ENCODE measurements at regions not wholly inside any gene's neighbourhood (a gene's known extent, or its start where the extent isn't known, plus 50 kb on each side); places are given as distances from the start of the nearest gene placed in this dataset.

GRCh38 chr18:76547296-76547695 lies 52.3 kb upstream of the ZNF516 start:
- DNase-seq (ENCODE audit: low read depth, low spot score) = no peak

DNA sequence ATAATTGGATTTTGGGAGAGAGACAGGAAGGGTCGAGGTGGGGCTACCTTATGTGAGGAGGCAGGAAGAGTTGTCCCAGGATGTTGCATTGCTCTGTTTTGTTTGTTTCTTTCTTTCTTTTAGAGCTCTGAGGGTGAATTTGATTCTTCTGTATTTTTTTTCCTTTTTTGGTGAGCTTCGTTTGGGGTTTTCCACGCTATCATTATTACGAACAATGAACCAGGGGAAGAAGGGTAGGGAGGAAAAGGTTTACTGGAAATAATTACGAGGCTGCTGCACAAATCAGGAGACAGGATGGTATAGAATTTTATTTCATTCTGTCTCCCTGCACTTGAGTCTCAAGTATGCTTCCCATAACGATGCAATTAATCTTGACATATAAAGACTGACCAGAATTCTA lies 51.4 kb upstream of the ZNF516 start:
- DNase-seq (ENCODE audit: low read depth, low spot score) = no peak

- DNase-seq (ENCODE audit: low read depth, low spot score) = no peak
Observed at GRCh38 chr18:76546088-76546435, 51.0 kb upstream of the ZNF516 start.

DNA sequence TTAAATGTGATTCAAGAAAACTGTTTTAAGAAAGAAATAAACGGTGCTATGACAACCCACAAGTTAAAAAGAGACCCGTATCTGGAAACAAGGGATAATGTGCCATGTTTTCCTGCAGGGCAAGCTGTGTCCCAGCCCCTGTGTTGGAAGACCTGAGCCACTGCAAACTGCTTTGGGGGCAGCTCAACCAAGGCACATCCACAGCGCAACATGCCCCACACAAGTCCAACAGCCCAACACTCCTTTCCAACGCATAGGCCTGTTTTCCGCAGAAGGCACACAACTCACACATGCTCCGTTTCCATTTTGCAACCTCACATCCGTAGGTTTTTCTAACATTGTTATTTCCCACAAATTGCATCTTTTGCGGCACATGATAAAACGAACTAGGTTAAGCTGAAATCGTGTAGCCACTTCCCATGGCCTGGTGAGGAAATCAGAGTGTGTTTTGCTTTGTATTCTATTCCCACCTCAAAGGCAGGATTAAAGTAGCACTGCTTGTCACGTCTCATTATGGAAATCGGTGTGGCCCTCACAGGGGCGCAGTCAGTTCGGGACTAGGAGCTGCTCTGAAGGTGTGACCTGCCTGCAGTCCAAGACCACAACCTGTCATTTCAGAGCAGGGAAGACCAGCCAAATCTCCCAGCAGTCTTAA lies 50.5 kb upstream of the ZNF516 start:
- DNase-seq (ENCODE audit: low read depth, low spot score) = no peak

DNA sequence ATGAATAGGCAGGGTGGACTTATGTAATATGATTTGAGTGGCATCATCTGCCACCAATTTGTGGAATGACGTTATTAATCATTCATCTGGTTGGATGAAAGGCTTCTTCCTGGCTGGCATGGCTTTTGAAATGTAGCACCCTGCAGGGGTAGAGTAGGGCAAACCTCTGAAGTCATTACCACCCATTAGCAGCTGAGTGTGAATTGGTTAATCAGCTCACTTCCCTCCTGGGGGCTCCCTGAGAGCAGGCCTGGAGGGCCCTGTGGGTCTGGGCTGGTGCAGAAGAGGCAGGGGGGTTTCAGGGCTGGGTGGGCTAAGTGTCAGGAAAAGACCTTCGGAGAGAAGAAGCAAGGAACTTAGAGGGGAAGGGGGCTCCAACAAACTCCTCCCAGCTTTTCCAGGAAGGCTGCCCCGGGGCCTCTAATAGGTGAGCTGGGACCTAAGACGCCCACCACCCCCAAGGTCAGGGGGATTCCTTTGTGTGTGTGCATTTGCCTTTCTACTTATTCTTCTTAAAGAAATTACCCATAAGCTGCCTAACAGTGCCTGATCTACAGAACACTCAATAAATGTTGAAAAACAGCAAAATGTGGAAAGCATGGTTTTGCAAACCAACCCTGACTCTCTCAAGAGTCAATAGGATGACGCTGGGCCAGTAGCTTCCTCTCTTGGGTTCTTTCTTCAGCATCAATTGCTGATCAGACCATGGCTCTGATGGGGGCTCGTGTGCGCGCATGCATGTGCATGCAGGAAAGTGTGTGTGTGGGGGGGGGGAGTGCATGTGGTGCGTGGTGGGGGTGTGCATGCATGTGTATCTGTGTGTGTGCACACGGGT lies 49.7 kb upstream of the ZNF516 start:
- no peak for DNase-seq (ENCODE audit: low read depth, low spot score)
